ENCODE measurements at regions not wholly inside any gene's neighbourhood (a gene's known extent, or its start where the extent isn't known, plus 50 kb on each side); places are given as distances from the start of the nearest gene placed in this dataset.
"Not testable (repeated sequence)": the region's sequence is repeated elsewhere in the genome, so short reads cannot be mapped to it uniquely, and the experiment has no call there.

- Histone ChIP-seq H2AFZ (no peak overlapping the region), H3K4me3 (ENCODE audit: low read depth, low read length) (no peak overlapping the region), H3K4me2 (ENCODE audit: low read length) (no peak overlapping the region), H3K36me3 (ENCODE audit: control insufficient read depth, insufficient read depth, low read length) (no peaks in the 10 kb centered on the region), H3K4me1 (no peaks in the 10 kb centered on the region), H3K79me2 (no peaks in the 10 kb centered on the region), H3K27me3 (ENCODE audit: control insufficient read depth, insufficient read depth, low read length) (no peaks in the 10 kb centered on the region), H3K27ac (no peak overlapping the region), H3K9ac (no peak overlapping the region), H3K9me3 (ENCODE audit: control insufficient read depth, low read length) (no peaks in the 10 kb centered on the region)
- no peak for TF ChIP-seq CTCF (IDR thresholded peaks at IDR 0.05)
Observed at GRCh38 chr5:74529101-74529500, 111.4 kb downstream of the ENC1 start.

- H3K27me3 ChIP-seq (ENCODE audit: control insufficient read depth, insufficient read depth, low read length) = no peaks in the 10 kb centered on the region
- TF ChIP-seq CTCF (IDR thresholded peaks at IDR 0.05) = no peak
Observed at GRCh38 chr5:74526111-74526510, 114.4 kb downstream of the ENC1 start.

GRCh38 chr5:74524767-74525166 is 115.8 kb downstream of the ENC1 start:
- H3K27me3 ChIP-seq (ENCODE audit: control insufficient read depth, insufficient read depth, low read length); H3K9ac ChIP-seq; H3K4me1 ChIP-seq; H3K36me3 ChIP-seq (ENCODE audit: control insufficient read depth, insufficient read depth, low read length); H3K4me3 ChIP-seq (ENCODE audit: low read depth, low read length); H3K9me3 ChIP-seq (ENCODE audit: control insufficient read depth, low read length); H3K27ac ChIP-seq; H3K4me2 ChIP-seq (ENCODE audit: low read length); H2AFZ ChIP-seq; H3K79me2 ChIP-seq: not testable (repeated sequence)

More at GRCh38 chr5:74526111-74526510, 114.4 kb downstream of the ENC1 start:
- Histone ChIP-seq H3K36me3 (ENCODE audit: control insufficient read depth, insufficient read depth, low read length) (no peaks in the 10 kb centered on the region), H3K4me3 (ENCODE audit: low read depth, low read length) (no peak overlapping the region), H3K9me3 (ENCODE audit: control insufficient read depth, low read length) (no peaks in the 10 kb centered on the region), H3K4me2 (ENCODE audit: low read length) (no peak overlapping the region), H3K27ac (no peak overlapping the region), H3K79me2 (no peaks in the 10 kb centered on the region), H2AFZ (no peak overlapping the region), H3K9ac (no peak overlapping the region), H3K4me1 (no peaks in the 10 kb centered on the region)

GRCh38 chr5:74523698-74524097 is 116.8 kb downstream of the ENC1 start:
- H3K4me2 ChIP-seq (ENCODE audit: low read length); H3K36me3 ChIP-seq (ENCODE audit: control insufficient read depth, insufficient read depth, low read length); H3K9ac ChIP-seq; H3K4me1 ChIP-seq; H3K27me3 ChIP-seq (ENCODE audit: control insufficient read depth, insufficient read depth, low read length); H3K79me2 ChIP-seq; H3K9me3 ChIP-seq (ENCODE audit: control insufficient read depth, low read length); H3K4me3 ChIP-seq (ENCODE audit: low read depth, low read length); H2AFZ ChIP-seq; H3K27ac ChIP-seq: not testable (repeated sequence)

GRCh38 chr5:74522838-74523237 is 117.7 kb downstream of the ENC1 start:
- H3K9ac ChIP-seq; H3K4me3 ChIP-seq (ENCODE audit: low read depth, low read length); H3K4me2 ChIP-seq (ENCODE audit: low read length); H3K9me3 ChIP-seq (ENCODE audit: control insufficient read depth, low read length); H3K36me3 ChIP-seq (ENCODE audit: control insufficient read depth, insufficient read depth, low read length); H3K79me2 ChIP-seq; H3K4me1 ChIP-seq; H2AFZ ChIP-seq; H3K27me3 ChIP-seq (ENCODE audit: control insufficient read depth, insufficient read depth, low read length); H3K27ac ChIP-seq: not testable (repeated sequence)

- H3K27ac ChIP-seq = no peak overlapping the region
- H3K4me1 ChIP-seq = no peaks in the 10 kb centered on the region
- no peaks in the 10 kb centered on the region for H3K36me3 ChIP-seq (ENCODE audit: control insufficient read depth, insufficient read depth, low read length)
- no peaks in the 10 kb centered on the region for H3K79me2 ChIP-seq
- no peak for TF ChIP-seq CTCF (IDR thresholded peaks at IDR 0.05)
- no peak overlapping the region for H3K9ac ChIP-seq
- H3K4me3 ChIP-seq (ENCODE audit: low read depth, low read length) = no peak overlapping the region
- H3K4me2 ChIP-seq (ENCODE audit: low read length) = no peak overlapping the region
- no peak overlapping the region for H2AFZ ChIP-seq
- no peaks in the 10 kb centered on the region for H3K27me3 ChIP-seq (ENCODE audit: control insufficient read depth, insufficient read depth, low read length)
- H3K9me3 ChIP-seq (ENCODE audit: control insufficient read depth, low read length) = no peaks in the 10 kb centered on the region
Observed at GRCh38 chr5:74521401-74521800, 119.1 kb downstream of the ENC1 start.

All from parathyroid adenoma (tissue), 2 donors.